OCI-LY7 (cell line): ENCODE measurements at regions not wholly inside any gene's neighbourhood (a gene's known extent, or its start where the extent isn't known, plus 50 kb on each side); places are given as distances from the start of the nearest gene placed in this dataset.

Experiments
- BruUV-seq: library from RNA; stranded (reverse); fragments of 400-500 nt; replicated peaks from 2 replicates; lab custom pipeline; 2021; lab: Mats Ljungman, UMichigan
- CTCF ChIA-PET: fragments of 300-600 bp; sonication (Branson Sonifier 250); formaldehyde crosslinking; loops from one replicate; lab custom pipeline; 2022; ENCODE audit warnings: antibody characterized with exemption; ENCODE audit not compliant: unreplicated experiment; lab: Charles Lee
- POLR2A ChIA-PET: fragments of 300-600 bp; sonication (Branson Sonifier 250); formaldehyde crosslinking; loops from one replicate; lab custom pipeline; 2022; ENCODE audit warnings: antibody characterized with exemption; lab: Charles Lee
- DNase-seq: peaks from one replicate; pipeline ENCODE4 v3.0.0-alpha.2; 2015; ENCODE audit warnings: low spot score
- H2AFZ ChIP-seq: fragments of 200-600 bp; sonication (generic), shearing (Covaris generic); 2 replicates; pipeline ENCODE4 v1.6.1; 2014; ENCODE audit warnings: mild to moderate bottlenecking, antibody characterized with exemption, low read length, moderate library complexity
- H3K27ac ChIP-seq: fragments of 200-600 bp; sonication (generic); 2 replicates; pipeline ENCODE4 v1.5.1; 2014; ENCODE audit warnings: mixed run types, low read depth, mild to moderate bottlenecking, moderate library complexity, low read length, inconsistent platforms; ENCODE audit not compliant: poor library complexity, severe bottlenecking
- H3K36me3 ChIP-seq: fragments of 200-600 bp; sonication (generic); 2 replicates; pipeline ENCODE4 v1.6.1; 2014; ENCODE audit warnings: mild to moderate bottlenecking, antibody characterized with exemption, low read length, moderate library complexity, mixed read lengths; ENCODE audit not compliant: insufficient read depth
- H3K4me1 ChIP-seq: fragments of 200-600 bp; sonication (generic); 2 replicates; pipeline ENCODE4 v1.5.1; 2014; ENCODE audit warnings: mild to moderate bottlenecking, low read length; ENCODE audit not compliant: insufficient read depth, poor library complexity, severe bottlenecking
- H3K4me2 ChIP-seq: fragments of 200-600 bp; sonication (generic); 2 replicates; pipeline ENCODE4 v1.6.1; 2014; ENCODE audit warnings: mild to moderate bottlenecking, low read length
- H3K4me3 ChIP-seq: fragments of 200-600 bp; sonication (generic); 2 replicates; pipeline ENCODE4 v1.5.1; 2014; ENCODE audit warnings: mild to moderate bottlenecking, low read depth, low read length; ENCODE audit not compliant: poor library complexity, severe bottlenecking
- H3K79me2 ChIP-seq: fragments of 200-600 bp; sonication (generic); 2 replicates; pipeline ENCODE4 v1.6.1; 2016; ENCODE audit warnings: low read depth, mild to moderate bottlenecking, low read length, moderate library complexity, mixed read lengths; ENCODE audit not compliant: insufficient read depth
- H3K9me2 ChIP-seq: fragments of 200-600 bp; sonication (generic); 2 replicates; pipeline ENCODE4 v1.6.1; 2016; ENCODE audit warnings: mild to moderate bottlenecking, low read length, mixed read lengths; ENCODE audit not compliant: insufficient read depth
- H3K9me3 ChIP-seq: fragments of 200-600 bp; sonication (generic); 2 replicates; pipeline ENCODE4 v1.6.1; 2014; ENCODE audit warnings: mild to moderate bottlenecking, mixed run types, low read length, mixed read lengths
- H4K20me1 ChIP-seq: fragments of 200-600 bp; sonication (generic); 2 replicates; pipeline ENCODE4 v1.6.1; 2014; ENCODE audit warnings: mild to moderate bottlenecking, antibody characterized with exemption, low read length, moderate library complexity, mixed read lengths; ENCODE audit not compliant: insufficient read depth
- EZH2phosphoT487 ChIP-seq: fragments of 200-600 bp; sonication (generic); IDR thresholded peaks from 2 replicates; pipeline ENCODE4 v1.6.1; 2018; ENCODE audit warnings: low read depth, borderline replicate concordance, mild to moderate bottlenecking, mixed run types, antibody characterized with exemption, low read length, moderate library complexity, mixed read lengths
- intact Hi-C: fragments of 100-400 bp; cut with micrococcal nuclease; formaldehyde crosslinking; loops from one replicate; pipeline ENCODE4 v1.10.0; 2022; ENCODE audit not compliant: unreplicated experiment
- TF ChIP-seq, protein P1 (sequence below): fragments of 200-600 bp; sonication (generic); conservative IDR thresholded peaks from 2 replicates; pipeline ENCODE4 v1.5.1; 2014; ENCODE audit warnings: mild to moderate bottlenecking, antibody characterized with exemption, low read length, moderate library complexity, mixed read lengths

DNA sequence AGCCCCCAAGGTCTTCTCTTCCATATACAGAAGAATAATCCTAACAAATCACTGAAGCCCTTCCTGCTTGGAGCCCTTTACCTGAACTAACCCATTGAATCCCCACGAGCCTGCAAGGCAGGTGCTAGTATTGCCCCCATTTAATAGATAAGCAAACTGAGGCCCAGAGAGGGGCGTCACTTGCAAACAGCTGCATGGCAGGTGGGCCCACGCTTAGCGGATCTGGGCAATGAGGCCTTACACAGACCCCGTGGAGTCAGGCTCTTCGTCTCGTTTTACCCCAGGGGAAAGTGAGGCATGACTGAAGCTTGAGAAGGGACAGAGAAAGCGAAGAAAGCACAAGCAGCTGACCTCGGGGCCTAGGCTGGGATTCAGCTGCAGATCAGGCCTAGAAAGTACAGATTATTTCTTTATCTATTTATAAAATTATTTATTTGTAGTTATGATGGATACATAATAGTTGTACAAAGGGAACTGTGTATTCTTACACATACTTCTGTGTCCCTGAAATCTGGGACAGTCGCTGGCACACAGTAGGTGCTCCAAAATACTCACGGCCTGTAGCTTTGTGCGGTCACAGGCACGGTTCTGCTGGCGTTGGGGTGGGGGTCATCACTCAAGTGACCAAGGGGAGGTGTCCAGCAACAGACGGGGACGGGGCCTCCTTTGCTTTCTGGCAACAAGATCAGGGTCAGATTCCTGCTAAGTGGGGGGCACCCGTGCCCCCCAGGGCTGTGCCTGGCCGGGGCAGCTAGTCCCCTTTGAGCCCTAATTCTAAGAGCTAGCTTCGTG, 223.2 kb upstream of the GSE1 start:
- no peak overlapping the region for H3K27ac ChIP-seq
- H3K9me3 ChIP-seq: no peaks in the 10 kb centered on the region
- no peak for DNase-seq
- H2AFZ ChIP-seq: no peak overlapping the region
- no peaks in the 10 kb centered on the region for H3K79me2 ChIP-seq
- no peaks in the 10 kb centered on the region for H3K36me3 ChIP-seq
- H3K4me2 ChIP-seq: no peak overlapping the region
- H4K20me1 ChIP-seq: no peaks in the 10 kb centered on the region
- ChIA-PET CTCF (no interaction called here), POLR2A (no interaction called here)
- BruUV-seq: no TSS peak
- no peak overlapping the region for H3K4me3 ChIP-seq
- peaks cover 4% of the 10 kb centered on the region for H3K4me1 ChIP-seq
- TF ChIP-seq, protein P1, sequence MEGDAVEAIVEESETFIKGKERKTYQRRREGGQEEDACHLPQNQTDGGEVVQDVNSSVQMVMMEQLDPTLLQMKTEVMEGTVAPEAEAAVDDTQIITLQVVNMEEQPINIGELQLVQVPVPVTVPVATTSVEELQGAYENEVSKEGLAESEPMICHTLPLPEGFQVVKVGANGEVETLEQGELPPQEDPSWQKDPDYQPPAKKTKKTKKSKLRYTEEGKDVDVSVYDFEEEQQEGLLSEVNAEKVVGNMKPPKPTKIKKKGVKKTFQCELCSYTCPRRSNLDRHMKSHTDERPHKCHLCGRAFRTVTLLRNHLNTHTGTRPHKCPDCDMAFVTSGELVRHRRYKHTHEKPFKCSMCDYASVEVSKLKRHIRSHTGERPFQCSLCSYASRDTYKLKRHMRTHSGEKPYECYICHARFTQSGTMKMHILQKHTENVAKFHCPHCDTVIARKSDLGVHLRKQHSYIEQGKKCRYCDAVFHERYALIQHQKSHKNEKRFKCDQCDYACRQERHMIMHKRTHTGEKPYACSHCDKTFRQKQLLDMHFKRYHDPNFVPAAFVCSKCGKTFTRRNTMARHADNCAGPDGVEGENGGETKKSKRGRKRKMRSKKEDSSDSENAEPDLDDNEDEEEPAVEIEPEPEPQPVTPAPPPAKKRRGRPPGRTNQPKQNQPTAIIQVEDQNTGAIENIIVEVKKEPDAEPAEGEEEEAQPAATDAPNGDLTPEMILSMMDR: no peak
- TF ChIP-seq EZH2phosphoT487: no peak
- H3K9me2 ChIP-seq: no peaks in the 10 kb centered on the region
- intact Hi-C loops: loop anchor here (10.0 kb wide), 1 partner anchor 145 kb away; no protein-coding TSS in a partner anchor

DNA sequence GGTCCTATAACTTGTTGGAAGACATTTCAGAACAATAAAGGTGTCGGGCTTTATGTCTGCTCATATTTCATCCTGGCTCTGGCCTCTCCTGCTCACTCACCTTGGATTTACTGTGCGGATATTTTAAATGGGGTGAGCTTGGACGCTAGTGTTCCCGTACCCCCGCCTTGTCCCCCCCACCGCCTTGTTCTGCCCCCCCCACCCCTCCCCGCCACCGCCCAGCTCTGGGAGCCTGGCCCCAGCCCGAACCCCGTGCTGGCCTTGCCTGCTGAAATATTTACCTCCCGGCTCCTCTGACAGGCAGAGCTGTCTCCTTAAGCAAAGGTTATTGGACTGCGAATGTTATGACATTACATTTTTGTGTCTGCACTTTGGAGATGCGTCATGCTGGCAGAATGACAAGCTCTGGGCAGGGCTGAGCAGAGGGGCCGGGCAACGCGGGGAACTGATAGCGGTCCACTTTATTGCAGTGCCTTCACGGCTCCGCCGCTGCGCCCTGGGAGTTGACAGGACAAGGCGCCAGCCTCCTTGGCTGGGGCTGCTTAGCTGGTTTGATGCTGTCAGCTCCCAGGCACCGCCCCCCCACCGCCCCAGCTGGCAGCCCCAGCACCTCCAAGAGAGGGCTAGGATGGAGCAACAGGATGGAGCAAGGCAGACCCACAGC, 222.5 kb upstream of the GSE1 start:
- intact Hi-C loops: loop anchor here (10.0 kb wide), 1 partner anchor 146 kb away; no protein-coding TSS in a partner anchor
- Histone ChIP-seq H3K4me2 (no peak overlapping the region), H3K4me1 (peaks cover 4% of the 10 kb centered on the region), H2AFZ (no peak overlapping the region), H3K27ac (no peak overlapping the region), H3K4me3 (no peak overlapping the region), H3K9me2 (no peaks in the 10 kb centered on the region), H3K79me2 (no peaks in the 10 kb centered on the region), H3K36me3 (no peaks in the 10 kb centered on the region), H3K9me3 (no peaks in the 10 kb centered on the region), H4K20me1 (no peaks in the 10 kb centered on the region)
- ChIA-PET CTCF (interaction anchor here (0.6 to 0.8 kb wide), 2 partner anchors 11 to 30 kb away, joined by 3 to 4 read pairs; no protein-coding TSS in a partner anchor), POLR2A (no interaction called here)
- TF ChIP-seq EZH2phosphoT487: no peak
- TF ChIP-seq, protein P1: no peak
- BruUV-seq: no TSS peak
- DNase-seq: no peak
